Upper lobe of left lung (tissue), 4 donors: ENCODE measurements at regions not wholly inside any gene's neighbourhood (a gene's known extent, or its start where the extent isn't known, plus 50 kb on each side); places are given as distances from the start of the nearest gene placed in this dataset.

Source experiments
- EP300 ChIP-seq, 4 donors: sonication (generic); formaldehyde crosslinking; IDR thresholded peaks; one replicate each; pipeline ENCODE4 v1.5.1; 2017; ENCODE audit warnings: antibody characterized with exemption in 4 of 4, control low read depth in 2 of 4
- POLR2A ChIP-seq, 4 donors: fragments of 450-650 bp; IDR thresholded peaks; one replicate each; pipeline ENCODE4 v1.5.1; 2016 to 2017; ENCODE audit warnings: antibody characterized with exemption in 4 of 4, mild to moderate bottlenecking in 2 of 4
- POLR2AphosphoS5 ChIP-seq, 2 donors: sonication (generic); formaldehyde crosslinking; IDR thresholded peaks; one replicate each; pipeline ENCODE4 v1.5.1; 2017; ENCODE audit warnings: antibody characterized with exemption in 2 of 2
- TF ChIP-seq, protein P1 (sequence below), 6 experiments: fragments of 450-650 bp in 4 of 6; fragments of 200-600 bp in 2 of 6; sonication (generic) in 2 of 6; IDR thresholded peaks; one replicate each; pipeline ENCODE4 v1.5.1; 2016 to 2019; ENCODE audit warnings: antibody characterized with exemption in 6 of 6

DNA sequence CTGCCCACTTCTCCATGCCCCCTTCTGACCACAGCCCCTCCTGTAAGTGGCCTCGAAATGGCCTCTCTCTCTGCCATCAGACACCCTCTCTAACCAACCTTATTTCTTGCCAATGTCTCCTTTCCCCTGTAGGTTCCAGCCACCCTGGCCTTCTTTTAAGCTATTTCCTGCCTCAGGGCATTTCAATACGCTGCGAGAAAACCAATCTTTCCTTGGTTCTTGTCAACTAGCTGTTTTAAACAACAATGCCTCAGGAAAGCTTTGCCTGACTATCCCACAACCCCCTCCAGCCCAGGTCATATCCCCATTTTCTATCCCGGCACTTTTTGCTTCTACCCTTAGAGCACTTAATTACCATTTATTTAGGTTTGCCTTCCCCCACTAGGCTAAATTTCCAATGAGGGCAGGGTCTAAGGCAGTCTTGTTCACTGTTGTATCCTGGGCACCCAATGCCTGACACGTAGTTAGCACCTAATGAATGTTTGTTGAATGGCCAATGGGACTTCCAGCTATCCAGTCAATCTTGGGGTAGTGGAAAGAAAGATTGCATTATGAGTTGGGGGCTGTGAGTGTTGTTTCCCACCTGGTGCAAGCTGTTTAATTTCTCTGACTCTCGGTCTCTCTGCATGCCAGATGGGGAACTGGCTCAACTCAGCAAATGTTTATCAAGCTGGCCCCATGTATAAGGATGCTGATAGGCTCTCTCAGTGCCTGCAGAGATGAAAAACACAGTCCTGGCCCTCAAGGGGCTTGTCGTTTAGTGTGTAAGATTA, 291.2 kb downstream of the SRBD1 start:
- TF ChIP-seq, protein P1, sequence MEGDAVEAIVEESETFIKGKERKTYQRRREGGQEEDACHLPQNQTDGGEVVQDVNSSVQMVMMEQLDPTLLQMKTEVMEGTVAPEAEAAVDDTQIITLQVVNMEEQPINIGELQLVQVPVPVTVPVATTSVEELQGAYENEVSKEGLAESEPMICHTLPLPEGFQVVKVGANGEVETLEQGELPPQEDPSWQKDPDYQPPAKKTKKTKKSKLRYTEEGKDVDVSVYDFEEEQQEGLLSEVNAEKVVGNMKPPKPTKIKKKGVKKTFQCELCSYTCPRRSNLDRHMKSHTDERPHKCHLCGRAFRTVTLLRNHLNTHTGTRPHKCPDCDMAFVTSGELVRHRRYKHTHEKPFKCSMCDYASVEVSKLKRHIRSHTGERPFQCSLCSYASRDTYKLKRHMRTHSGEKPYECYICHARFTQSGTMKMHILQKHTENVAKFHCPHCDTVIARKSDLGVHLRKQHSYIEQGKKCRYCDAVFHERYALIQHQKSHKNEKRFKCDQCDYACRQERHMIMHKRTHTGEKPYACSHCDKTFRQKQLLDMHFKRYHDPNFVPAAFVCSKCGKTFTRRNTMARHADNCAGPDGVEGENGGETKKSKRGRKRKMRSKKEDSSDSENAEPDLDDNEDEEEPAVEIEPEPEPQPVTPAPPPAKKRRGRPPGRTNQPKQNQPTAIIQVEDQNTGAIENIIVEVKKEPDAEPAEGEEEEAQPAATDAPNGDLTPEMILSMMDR (IDR thresholded peaks at IDR 0.05) = no peak
- TF ChIP-seq POLR2A (IDR thresholded peaks at IDR 0.05) (no peak), POLR2AphosphoS5 (IDR thresholded peaks at IDR 0.05) (no peak), EP300 (IDR thresholded peaks at IDR 0.05) (no peak)
